Ovary (tissue), 7 donors: ENCODE measurements at regions not wholly inside any gene's neighbourhood (a gene's known extent, or its start where the extent isn't known, plus 50 kb on each side); places are given as distances from the start of the nearest gene placed in this dataset.

Source experiments
- DNase-seq, 5 donors: peaks; one replicate each; pipeline ENCODE4 v3.0.0-alpha.2; 2019 to 2020
- H3K27ac ChIP-seq, 2 donors: fragments of 200-600 bp; one replicate each; pipeline versions ENCODE4 v1.5.1 to v1.8.0; 2019 to 2022
- H3K27me3 ChIP-seq: fragments of 200-600 bp; one replicate; pipeline ENCODE4 v1.8.0; 2022
- H3K36me3 ChIP-seq: fragments of 200-600 bp; sonication (generic); one replicate; pipeline ENCODE4 v1.5.1; 2019
- H3K4me1 ChIP-seq: one replicate; pipeline ENCODE4 v1.8.1; 2013; ENCODE audit warnings: mild to moderate bottlenecking, moderate library complexity; ENCODE audit not compliant: insufficient read depth
- H3K4me3 ChIP-seq: fragments of 200-600 bp; sonication (generic); one replicate; pipeline ENCODE4 v1.5.1; 2017
- H3K9me3 ChIP-seq, 2 donors: fragments of 200-600 bp in 1 of 2; sonication (generic) in 1 of 2; one replicate each; pipeline versions ENCODE4 v1.5.1 to v1.8.1; 2013 to 2019; ENCODE audit warnings: mild to moderate bottlenecking in 1 of 2, moderate library complexity in 1 of 2
- CTCF ChIP-seq, 3 donors: fragments of 450-650 bp in 2 of 3; fragments of 200-600 bp in 1 of 3; IDR thresholded peaks; one replicate each; pipeline versions ENCODE4 v1.5.1 to v1.8.0; 2016 to 2022; ENCODE audit warnings: antibody characterized with exemption in 3 of 3, mild to moderate bottlenecking in 1 of 3
- EP300 ChIP-seq: sonication (generic); formaldehyde crosslinking; IDR thresholded peaks from one replicate; pipeline ENCODE4 v1.6.1; 2017; ENCODE audit warnings: antibody characterized with exemption
- POLR2A ChIP-seq: fragments of 450-650 bp; IDR thresholded peaks from one replicate; pipeline ENCODE4 v1.6.1; 2017; ENCODE audit warnings: antibody characterized with exemption, mild to moderate bottlenecking, moderate library complexity
- WGBS, 3 donors: extraction: QIAGEN DNeasy Blood & Tissue Kit in 1 of 3; methylation state at CpG; one replicate each; pipeline versions ENCODE4 v1.1.5 to v1.1.7; 2013 to 2017; 5-methylcytosine and 5-hydroxymethylcytosine counted together
- intact Hi-C, 4 donors: fragments of 100-400 bp; cut with DNase I; formaldehyde crosslinking; loops; one replicate each; pipeline versions ENCODE4 v1.11.0 to v1.15.1; 2022 to 2023
- donor health status: DM: no; HTN: no; CAD: no; lungs with moderate emphysema.
- donor health status: DM: no; HTN: no; CAD: no.
- donor health status: Bipolar disorder and iron deficiency.
- donor health status: DM: no; HTN: no; CAD: no.
- donor health status: DM: yes; HTN: yes; CAD: no.

DNA sequence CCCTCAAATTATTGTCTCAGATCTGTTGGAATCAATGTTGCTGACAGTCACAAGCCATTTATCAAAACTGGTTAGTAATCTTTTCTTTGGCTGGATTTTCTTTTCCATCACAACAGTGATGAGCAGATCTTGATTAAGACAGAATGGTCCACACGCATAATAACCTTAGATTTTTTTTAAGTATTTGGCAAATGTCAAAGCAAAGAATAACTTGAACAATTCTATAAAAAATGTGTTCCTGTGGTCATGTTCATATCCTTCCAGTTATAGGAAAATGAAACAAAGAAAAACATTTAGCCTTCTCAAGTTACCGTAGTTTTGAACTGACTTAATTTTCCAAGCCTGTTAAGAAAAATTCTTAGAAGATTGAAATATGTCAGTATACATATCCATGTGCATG, 659.9 kb upstream of the ID2 start:
- TF ChIP-seq EP300 = no peak
- no peak for TF ChIP-seq CTCF (IDR thresholded peaks at IDR 0.05)
- no peak for TF ChIP-seq POLR2A
- intact Hi-C loops = no loop called here
- H3K9me3 ChIP-seq = no peaks in the 10 kb centered on the region
- 63 to 74% (median 65%) methylated on average over 2 of the region's 2 CpGs for WGBS, 3 donors
- H3K27me3 ChIP-seq = no peaks in the 10 kb centered on the region
- H3K36me3 ChIP-seq = no peaks in the 10 kb centered on the region
- no peak for DNase-seq
- no peaks in the 10 kb centered on the region for H3K4me1 ChIP-seq
- H3K4me3 ChIP-seq = no peak overlapping the region
- no peak overlapping the region for H3K27ac ChIP-seq

DNA sequence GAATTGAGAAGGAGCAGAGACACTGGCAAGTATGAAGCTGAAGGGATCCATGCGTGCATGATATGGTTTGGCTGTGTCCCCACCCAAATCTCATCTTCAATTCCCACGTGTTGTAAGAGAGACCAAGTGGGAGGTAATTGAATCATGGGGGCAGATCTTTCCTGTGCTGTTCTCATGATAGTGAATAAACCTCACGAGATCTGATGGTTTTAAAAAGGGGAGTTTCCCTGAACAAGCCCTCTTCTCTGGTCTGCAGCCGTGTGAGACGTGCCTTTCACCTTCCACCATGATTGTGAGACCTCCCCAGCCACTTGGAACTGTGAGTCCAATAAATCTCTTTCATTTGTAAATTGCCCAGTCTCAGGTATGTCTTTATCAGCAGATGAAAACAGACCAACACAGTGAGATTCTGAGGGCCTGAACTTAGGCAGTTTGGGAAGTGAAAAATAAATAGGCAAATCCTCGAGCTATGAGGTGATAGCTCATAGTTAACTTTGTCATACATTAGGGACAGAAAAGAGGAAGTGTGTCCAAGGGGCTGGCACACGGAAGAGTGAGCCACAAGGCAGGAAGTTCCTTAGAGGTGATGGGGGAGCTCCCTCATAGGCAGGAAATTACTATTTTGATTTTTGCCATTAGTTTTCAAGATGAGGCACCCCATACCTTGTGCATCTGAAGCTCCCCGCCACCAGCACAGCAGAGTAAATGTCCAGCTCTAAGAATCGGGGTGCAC, 658.8 kb upstream of the ID2 start:
- 72 to 79% (median 78%) methylated on average over 9 of the region's 9 CpGs for WGBS, 3 donors

DNA sequence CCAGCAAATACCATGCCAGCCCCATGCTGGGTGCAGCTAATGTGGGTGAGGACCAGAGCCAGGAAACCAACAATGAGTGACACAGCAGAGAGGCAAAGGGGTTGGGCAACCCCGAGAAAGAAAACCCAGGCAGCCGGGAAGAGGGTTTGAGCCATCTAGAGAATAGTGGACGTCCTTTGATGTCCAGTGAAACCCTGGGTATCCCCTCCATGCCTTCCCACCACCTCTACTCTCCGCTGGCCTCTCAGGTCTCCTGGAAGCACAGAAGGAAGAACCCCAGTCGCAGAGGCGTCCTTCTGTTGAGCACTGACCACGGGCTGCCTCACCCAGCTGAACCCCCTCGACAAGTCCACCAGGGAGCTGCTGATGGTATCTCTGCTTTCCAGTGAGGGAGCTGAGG, 657.4 kb upstream of the ID2 start:
- intact Hi-C loops = no loop called here
- TF ChIP-seq POLR2A = no peak
- no peak for TF ChIP-seq EP300
- no peak for TF ChIP-seq CTCF (IDR thresholded peaks at IDR 0.05)
- no peaks in the 10 kb centered on the region for H3K4me1 ChIP-seq
- H3K9me3 ChIP-seq = no peaks in the 10 kb centered on the region
- no peak overlapping the region for H3K27ac ChIP-seq
- WGBS, 3 donors = 93 to 95% (median 94%) methylated on average over 8 of the region's 8 CpGs
- H3K36me3 ChIP-seq = no peaks in the 10 kb centered on the region
- no peaks in the 10 kb centered on the region for H3K27me3 ChIP-seq
- no peak for DNase-seq
- no peak overlapping the region for H3K4me3 ChIP-seq

More for the DNA sequence above, 658.8 kb upstream of the ID2 start:
- Histone ChIP-seq H3K9me3 (no peaks in the 10 kb centered on the region), H3K36me3 (no peaks in the 10 kb centered on the region), H3K27ac (no peak overlapping the region), H3K4me3 (no peak overlapping the region), H3K27me3 (no peaks in the 10 kb centered on the region), H3K4me1 (no peaks in the 10 kb centered on the region)
- DNase-seq = no peak
- TF ChIP-seq EP300 (no peak), CTCF (IDR thresholded peaks at IDR 0.05) (no peak), POLR2A (no peak)
- intact Hi-C loops = no loop called here

GRCh38 chr2:8026381-8026780, 655.5 kb upstream of the ID2 start:
- TF ChIP-seq CTCF (IDR thresholded peaks at IDR 0.05) (no peak), POLR2A (no peak), EP300 (no peak)
- intact Hi-C loops = no loop called here
- no peak overlapping the region for H3K4me3 ChIP-seq
- no peaks in the 10 kb centered on the region for H3K9me3 ChIP-seq
- no peaks in the 10 kb centered on the region for H3K27me3 ChIP-seq
- no peak overlapping the region for H3K27ac ChIP-seq
- 73 to 89% (median 88%) methylated on average over 4 of the region's 4 CpGs for WGBS, 3 donors
- H3K36me3 ChIP-seq = no peaks in the 10 kb centered on the region
- no peak for DNase-seq
- no peaks in the 10 kb centered on the region for H3K4me1 ChIP-seq
